ENCODE measurements at regions not wholly inside any gene's neighbourhood (a gene's known extent, or its start where the extent isn't known, plus 50 kb on each side); places are given as distances from the start of the nearest gene placed in this dataset.
"Not testable (repeated sequence)": the region's sequence is repeated elsewhere in the genome, so short reads cannot be mapped to it uniquely, and the experiment has no call there.

DNA sequence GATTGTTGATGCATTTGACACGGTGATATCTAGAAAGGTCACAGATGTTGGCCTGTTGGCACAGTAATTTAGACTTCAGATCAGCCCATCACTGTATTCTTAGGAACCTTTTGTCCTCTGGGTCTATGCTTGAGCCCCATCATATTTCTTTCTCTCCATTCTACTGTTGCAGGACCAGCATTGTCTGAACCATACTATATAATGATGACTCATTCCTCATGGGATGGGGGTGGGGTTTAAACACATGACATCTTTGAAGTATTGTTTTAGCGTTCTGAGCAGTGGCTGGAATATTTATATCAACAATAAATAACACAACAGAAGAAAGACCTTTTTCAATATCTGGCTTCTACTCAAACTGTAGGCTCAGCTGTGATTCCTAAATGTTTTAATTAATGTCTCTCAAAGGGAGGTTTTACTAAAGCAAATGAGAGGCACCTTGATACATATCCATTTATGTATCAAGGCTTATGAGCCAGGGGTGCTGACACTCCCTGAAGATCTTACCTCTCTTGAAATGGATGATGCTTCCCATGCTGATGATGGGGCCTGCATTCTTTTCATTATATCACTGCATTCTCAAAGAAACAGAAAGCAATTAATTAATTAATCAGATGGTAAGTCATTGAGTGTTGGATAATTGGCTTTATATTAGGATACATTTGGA lies 379.0 kb upstream of the GOT2 start:
- Histone ChIP-seq H3K4me3 (ENCODE audit: low read length) (no peak overlapping the region), H3K4me1 (ENCODE audit: control insufficient read depth, low read depth, low read length) (peaks cover 4% of the 10 kb centered on the region), H3K9me3 (ENCODE audit: control insufficient read depth, low read depth, low read length) (no peaks in the 10 kb centered on the region), H3K27ac (ENCODE audit: low read length) (no peak overlapping the region), H3K27me3 (ENCODE audit: control insufficient read depth, insufficient read depth, low read length) (no peaks in the 10 kb centered on the region), H3K9ac (ENCODE audit: low read length) (no peak overlapping the region), H3K36me3 (ENCODE audit: control insufficient read depth, low read depth, low read length) (no peaks in the 10 kb centered on the region)

- Histone ChIP-seq H3K4me1 (ENCODE audit: control insufficient read depth, low read depth, low read length) (no peaks in the 10 kb centered on the region), H3K27ac (ENCODE audit: low read length) (no peak overlapping the region), H3K4me3 (ENCODE audit: low read length) (no peak overlapping the region), H3K9ac (ENCODE audit: low read length) (no peak overlapping the region), H3K36me3 (ENCODE audit: control insufficient read depth, low read depth, low read length) (no peaks in the 10 kb centered on the region), H3K9me3 (ENCODE audit: control insufficient read depth, low read depth, low read length) (no peaks in the 10 kb centered on the region), H3K27me3 (ENCODE audit: control insufficient read depth, insufficient read depth, low read length) (no peaks in the 10 kb centered on the region)
Observed at GRCh38 chr16:59111280-59111679, 377.2 kb upstream of the GOT2 start.

DNA sequence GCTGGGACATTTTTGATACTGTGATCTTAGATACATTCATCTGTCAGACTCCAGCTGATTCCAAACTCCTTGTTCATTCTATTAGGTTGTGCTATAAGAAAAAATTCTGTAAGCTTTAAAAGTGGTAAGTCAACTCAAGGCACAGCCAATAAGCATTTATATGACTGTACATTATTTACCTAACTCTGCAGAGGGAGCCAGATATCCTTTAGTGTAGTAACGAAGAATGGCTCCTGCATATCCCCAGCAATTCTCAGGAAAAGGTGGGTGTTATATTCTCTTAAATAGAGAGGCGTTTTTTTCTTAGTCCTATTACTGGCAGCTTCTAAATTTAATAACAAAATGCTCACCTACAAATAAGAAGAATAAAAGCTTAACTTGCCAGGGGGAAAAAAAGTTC lies 374.3 kb upstream of the GOT2 start:
- Histone ChIP-seq H3K9me3 (ENCODE audit: control insufficient read depth, low read depth, low read length) (no peaks in the 10 kb centered on the region), H3K36me3 (ENCODE audit: control insufficient read depth, low read depth, low read length) (no peaks in the 10 kb centered on the region), H3K4me1 (ENCODE audit: control insufficient read depth, low read depth, low read length) (no peaks in the 10 kb centered on the region)

DNA sequence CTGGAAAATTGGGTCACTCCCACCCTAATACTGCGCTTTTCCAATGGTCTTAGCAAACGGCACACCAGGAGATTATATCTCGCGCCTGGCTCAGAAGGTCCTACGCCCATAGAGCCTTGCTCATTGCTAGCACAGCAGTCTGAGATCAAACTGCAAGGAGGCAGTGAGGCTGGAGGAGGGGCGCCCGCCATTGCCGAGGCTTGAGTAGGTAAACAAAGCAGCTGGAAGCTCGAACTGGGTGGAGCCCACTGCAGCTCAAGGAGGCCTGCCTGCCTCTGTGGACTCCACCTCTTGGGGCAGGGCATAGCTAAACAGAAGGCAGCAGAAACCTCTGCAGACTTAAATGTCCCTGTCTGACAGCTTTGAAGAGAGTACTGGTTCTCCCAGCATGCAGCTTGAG lies 362.6 kb upstream of the GOT2 start:
- not testable (repeated sequence) for H3K9me3 ChIP-seq (ENCODE audit: control insufficient read depth, low read depth, low read length); H3K27ac ChIP-seq (ENCODE audit: low read length); H3K9ac ChIP-seq (ENCODE audit: low read length); H3K36me3 ChIP-seq (ENCODE audit: control insufficient read depth, low read depth, low read length); H3K4me3 ChIP-seq (ENCODE audit: low read length); H3K4me1 ChIP-seq (ENCODE audit: control insufficient read depth, low read depth, low read length); H3K27me3 ChIP-seq (ENCODE audit: control insufficient read depth, insufficient read depth, low read length)

More for the DNA sequence above, 374.3 kb upstream of the GOT2 start:
- H3K4me3 ChIP-seq (ENCODE audit: low read length): no peak overlapping the region
- H3K9ac ChIP-seq (ENCODE audit: low read length): no peak overlapping the region
- H3K27ac ChIP-seq (ENCODE audit: low read length): no peak overlapping the region
- H3K27me3 ChIP-seq (ENCODE audit: control insufficient read depth, insufficient read depth, low read length): no peaks in the 10 kb centered on the region

- no peaks in the 10 kb centered on the region for H3K9me3 ChIP-seq (ENCODE audit: control insufficient read depth, low read depth, low read length)
Observed at GRCh38 chr16:59090541-59090940, 356.4 kb upstream of the GOT2 start.

DNA sequence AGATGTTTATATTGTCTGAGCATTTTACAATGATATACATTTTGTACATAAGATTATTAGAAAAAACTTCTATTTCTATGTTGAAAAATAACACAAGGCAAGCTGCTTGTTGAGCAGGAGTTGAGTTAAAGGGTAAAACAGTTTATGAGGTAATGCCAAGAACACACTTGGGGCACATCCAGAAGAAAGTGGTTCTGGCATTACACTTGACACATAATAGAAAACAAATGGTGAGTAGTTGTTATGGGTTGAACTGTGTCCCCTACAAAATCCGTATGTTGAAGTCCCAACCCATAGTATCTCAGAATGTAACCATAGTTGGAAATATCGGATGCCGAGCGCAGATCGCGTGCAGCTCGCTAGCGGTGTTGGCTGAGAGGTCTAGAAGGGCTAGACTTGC lies 354.3 kb upstream of the GOT2 start:
- no peak overlapping the region for H3K9ac ChIP-seq (ENCODE audit: low read length)
- no peak overlapping the region for H3K4me3 ChIP-seq (ENCODE audit: low read length)
- no peak overlapping the region for H3K27ac ChIP-seq (ENCODE audit: low read length)
- H3K4me1 ChIP-seq (ENCODE audit: control insufficient read depth, low read depth, low read length): no peaks in the 10 kb centered on the region
- no peaks in the 10 kb centered on the region for H3K9me3 ChIP-seq (ENCODE audit: control insufficient read depth, low read depth, low read length)
- H3K36me3 ChIP-seq (ENCODE audit: control insufficient read depth, low read depth, low read length): no peaks in the 10 kb centered on the region
- no peaks in the 10 kb centered on the region for H3K27me3 ChIP-seq (ENCODE audit: control insufficient read depth, insufficient read depth, low read length)

More at GRCh38 chr16:59090541-59090940, 356.4 kb upstream of the GOT2 start:
- H3K9ac ChIP-seq (ENCODE audit: low read length): no peak overlapping the region
- H3K36me3 ChIP-seq (ENCODE audit: control insufficient read depth, low read depth, low read length): no peaks in the 10 kb centered on the region
- no peaks in the 10 kb centered on the region for H3K27me3 ChIP-seq (ENCODE audit: control insufficient read depth, insufficient read depth, low read length)
- no peak overlapping the region for H3K4me3 ChIP-seq (ENCODE audit: low read length)
- H3K27ac ChIP-seq (ENCODE audit: low read length): no peak overlapping the region
- no peaks in the 10 kb centered on the region for H3K4me1 ChIP-seq (ENCODE audit: control insufficient read depth, low read depth, low read length)

DNA sequence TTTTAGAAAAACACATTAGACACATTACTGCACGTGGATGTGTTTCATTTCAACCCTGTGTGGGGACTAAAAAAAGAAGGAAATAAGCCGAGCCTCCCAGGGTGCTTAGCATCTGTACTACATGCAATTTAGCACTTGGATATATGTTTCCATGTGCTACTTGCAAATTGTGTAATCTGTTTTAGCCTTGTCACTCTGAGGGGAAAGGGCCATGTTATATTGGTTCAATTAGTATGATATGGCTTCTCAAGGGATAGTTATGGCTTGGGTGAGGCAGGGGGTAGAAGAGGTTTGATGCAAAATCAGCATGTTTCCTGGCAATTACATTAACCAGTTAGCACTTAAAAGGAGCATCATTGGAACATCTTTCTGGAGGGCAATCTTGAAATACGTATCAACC lies 353.5 kb upstream of the GOT2 start:
- Histone ChIP-seq H3K9ac (ENCODE audit: low read length) (no peak overlapping the region), H3K9me3 (ENCODE audit: control insufficient read depth, low read depth, low read length) (no peaks in the 10 kb centered on the region), H3K27ac (ENCODE audit: low read length) (no peak overlapping the region), H3K4me3 (ENCODE audit: low read length) (no peak overlapping the region), H3K27me3 (ENCODE audit: control insufficient read depth, insufficient read depth, low read length) (no peaks in the 10 kb centered on the region), H3K4me1 (ENCODE audit: control insufficient read depth, low read depth, low read length) (no peaks in the 10 kb centered on the region), H3K36me3 (ENCODE audit: control insufficient read depth, low read depth, low read length) (no peaks in the 10 kb centered on the region)

- no peak overlapping the region for H3K9ac ChIP-seq (ENCODE audit: low read length)
- H3K27me3 ChIP-seq (ENCODE audit: control insufficient read depth, insufficient read depth, low read length): no peaks in the 10 kb centered on the region
- no peaks in the 10 kb centered on the region for H3K36me3 ChIP-seq (ENCODE audit: control insufficient read depth, low read depth, low read length)
- H3K9me3 ChIP-seq (ENCODE audit: control insufficient read depth, low read depth, low read length): no peaks in the 10 kb centered on the region
- H3K4me1 ChIP-seq (ENCODE audit: control insufficient read depth, low read depth, low read length): no peaks in the 10 kb centered on the region
- no peak overlapping the region for H3K4me3 ChIP-seq (ENCODE audit: low read length)
- no peak overlapping the region for H3K27ac ChIP-seq (ENCODE audit: low read length)
Observed at GRCh38 chr16:59067205-59067604, 333.1 kb upstream of the GOT2 start.

DNA sequence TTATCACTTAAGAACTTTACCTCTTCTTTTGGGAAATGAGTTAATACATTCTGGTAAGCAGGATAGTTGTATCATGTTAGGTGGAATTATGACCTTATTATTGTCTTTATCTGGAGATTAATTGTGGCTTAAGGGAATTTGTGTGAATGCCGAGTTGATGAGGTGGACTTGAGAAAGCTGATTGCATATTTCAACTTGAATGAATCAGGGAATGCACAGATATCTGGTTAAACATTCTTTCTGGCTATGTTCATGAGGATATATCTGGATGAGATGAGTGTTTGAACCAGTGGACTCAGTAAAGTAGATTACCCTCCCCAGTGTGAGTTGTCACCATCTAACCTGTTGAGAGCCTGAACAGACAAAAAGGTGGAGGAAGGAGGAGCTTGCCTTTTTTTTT lies 326.1 kb upstream of the GOT2 start:
- no peaks in the 10 kb centered on the region for H3K27me3 ChIP-seq (ENCODE audit: control insufficient read depth, insufficient read depth, low read length)
- H3K9ac ChIP-seq (ENCODE audit: low read length): no peak overlapping the region
- no peaks in the 10 kb centered on the region for H3K4me1 ChIP-seq (ENCODE audit: control insufficient read depth, low read depth, low read length)
- no peak overlapping the region for H3K27ac ChIP-seq (ENCODE audit: low read length)
- H3K36me3 ChIP-seq (ENCODE audit: control insufficient read depth, low read depth, low read length): no peaks in the 10 kb centered on the region
- no peaks in the 10 kb centered on the region for H3K9me3 ChIP-seq (ENCODE audit: control insufficient read depth, low read depth, low read length)
- no peak overlapping the region for H3K4me3 ChIP-seq (ENCODE audit: low read length)

- Histone ChIP-seq H3K4me3 (ENCODE audit: low read length) (no peak overlapping the region), H3K36me3 (ENCODE audit: control insufficient read depth, low read depth, low read length) (no peaks in the 10 kb centered on the region), H3K27ac (ENCODE audit: low read length) (no peak overlapping the region), H3K9me3 (ENCODE audit: control insufficient read depth, low read depth, low read length) (no peaks in the 10 kb centered on the region), H3K27me3 (ENCODE audit: control insufficient read depth, insufficient read depth, low read length) (no peaks in the 10 kb centered on the region), H3K9ac (ENCODE audit: low read length) (no peak overlapping the region), H3K4me1 (ENCODE audit: control insufficient read depth, low read depth, low read length) (no peaks in the 10 kb centered on the region)
Observed at GRCh38 chr16:59058250-59058649, 324.1 kb upstream of the GOT2 start.

- no peaks in the 10 kb centered on the region for H3K4me1 ChIP-seq (ENCODE audit: control insufficient read depth, low read depth, low read length)
- no peaks in the 10 kb centered on the region for H3K27me3 ChIP-seq (ENCODE audit: control insufficient read depth, insufficient read depth, low read length)
- H3K36me3 ChIP-seq (ENCODE audit: control insufficient read depth, low read depth, low read length): no peaks in the 10 kb centered on the region
- H3K9me3 ChIP-seq (ENCODE audit: control insufficient read depth, low read depth, low read length): no peaks in the 10 kb centered on the region
- H3K4me3 ChIP-seq (ENCODE audit: low read length): no peak overlapping the region
- H3K9ac ChIP-seq (ENCODE audit: low read length): no peak overlapping the region
- H3K27ac ChIP-seq (ENCODE audit: low read length): no peak overlapping the region
Observed at GRCh38 chr16:59053911-59054310, 319.8 kb upstream of the GOT2 start.

- H3K4me1 ChIP-seq (ENCODE audit: control insufficient read depth, low read depth, low read length): no peaks in the 10 kb centered on the region
- no peaks in the 10 kb centered on the region for H3K27me3 ChIP-seq (ENCODE audit: control insufficient read depth, insufficient read depth, low read length)
- no peak overlapping the region for H3K27ac ChIP-seq (ENCODE audit: low read length)
- no peak overlapping the region for H3K4me3 ChIP-seq (ENCODE audit: low read length)
- no peaks in the 10 kb centered on the region for H3K36me3 ChIP-seq (ENCODE audit: control insufficient read depth, low read depth, low read length)
- no peak overlapping the region for H3K9ac ChIP-seq (ENCODE audit: low read length)
- H3K9me3 ChIP-seq (ENCODE audit: control insufficient read depth, low read depth, low read length): no peaks in the 10 kb centered on the region
Observed at GRCh38 chr16:59052231-59052630, 318.1 kb upstream of the GOT2 start.

Data from iPS-18a (cell line).